Naive thymus-derived CD4-positive, alpha-beta T cell (primary cell): ENCODE measurements at regions not wholly inside any gene's neighbourhood (a gene's known extent, or its start where the extent isn't known, plus 50 kb on each side); places are given as distances from the start of the nearest gene placed in this dataset.

Source experiments
- ATAC-seq: fragments of 150-1000 bp; cut with Tn5 transposase; 2 replicates; pipeline ENCODE4 v1.10.0; 2021; ENCODE audit warnings: mild to moderate bottlenecking, moderate library complexity
- CTCF ChIA-PET: fragments of 350-600 bp; sonication (Branson Sonifier 250); formaldehyde crosslinking; loops from one replicate; lab custom pipeline; 2021; ENCODE audit warnings: antibody characterized with exemption; lab: Charles Lee
- POLR2A ChIA-PET: fragments of 350-600 bp; sonication (Branson Sonifier 250); formaldehyde crosslinking; loops from one replicate; lab custom pipeline; 2021; ENCODE audit warnings: antibody characterized with exemption, inconsistent platforms; lab: Charles Lee
- DNase-seq, 9 donors: peaks; one replicate each; pipeline versions ENCODE4 v3.0.0 to v3.0.0-alpha.2; 2020 to 2022; ENCODE audit warnings: mixed read lengths in 1 of 9
- H3K27ac ChIP-seq: one replicate; pipeline ENCODE4 v1.7.0; 2013; ENCODE audit warnings: mild to moderate bottlenecking, low read depth, low read length, moderate library complexity
- H3K27me3 ChIP-seq, 2 donors: one replicate each; pipeline ENCODE4 v1.7.0; 2013; ENCODE audit warnings: low read length in 2 of 2, mild to moderate bottlenecking in 2 of 2, moderate library complexity in 2 of 2; ENCODE audit not compliant: control insufficient read depth in 2 of 2, insufficient read depth in 2 of 2
- H3K36me3 ChIP-seq, 3 experiments: 1 replicate in 2 of 3; 2 replicates in 1 of 3; pipeline ENCODE4 v1.7.0; 2013; ENCODE audit warnings: low read length in 3 of 3, mild to moderate bottlenecking in 3 of 3, moderate library complexity in 1 of 3; ENCODE audit not compliant: insufficient read depth in 3 of 3, control insufficient read depth in 2 of 3
- H3K4me1 ChIP-seq, 2 donors: one replicate each; pipeline ENCODE4 v1.7.0; 2013; ENCODE audit warnings: low read length in 2 of 2, mild to moderate bottlenecking in 2 of 2, moderate library complexity in 1 of 2; ENCODE audit not compliant: control insufficient read depth in 2 of 2, insufficient read depth in 2 of 2
- H3K4me3 ChIP-seq: 2 replicates; pipeline ENCODE4 v1.7.0; 2013; ENCODE audit warnings: mild to moderate bottlenecking, low read length
- H3K9me3 ChIP-seq, 3 experiments: 1 replicate in 2 of 3; 2 replicates in 1 of 3; pipeline ENCODE4 v1.7.0; 2013; ENCODE audit warnings: low read length in 3 of 3; ENCODE audit not compliant: control insufficient read depth in 2 of 3
- H3K27ac Mint-ChIP-seq, 9 donors: one replicate each; pipeline ENCODE4 v1.8.0; 2020 to 2022; ENCODE audit warnings: mixed read lengths in 9 of 9, mild to moderate bottlenecking in 8 of 9, moderate library complexity in 5 of 9, inconsistent platforms in 2 of 9
- H3K27me3 Mint-ChIP-seq, 5 donors: one replicate each; pipeline ENCODE4 v1.8.0; 2021 to 2022; ENCODE audit warnings: mixed read lengths in 5 of 5, mild to moderate bottlenecking in 1 of 5
- H3K36me3 Mint-ChIP-seq, 5 donors: one replicate each; pipeline ENCODE4 v1.8.0; 2020 to 2022; ENCODE audit warnings: mixed read lengths in 5 of 5, mild to moderate bottlenecking in 3 of 5, inconsistent platforms in 1 of 5
- H3K4me1 Mint-ChIP-seq, 7 donors: one replicate each; pipeline ENCODE4 v1.8.0; 2020 to 2022; ENCODE audit warnings: mixed read lengths in 7 of 7, mild to moderate bottlenecking in 3 of 7, inconsistent platforms in 1 of 7
- H3K4me3 Mint-ChIP-seq, 10 donors: one replicate each; pipeline ENCODE4 v1.8.0; 2020 to 2022; ENCODE audit warnings: mild to moderate bottlenecking in 10 of 10, mixed read lengths in 10 of 10, moderate library complexity in 6 of 10, inconsistent platforms in 2 of 10
- H3K9me3 Mint-ChIP-seq, 11 donors: one replicate each; pipeline ENCODE4 v1.8.0; 2020 to 2022; ENCODE audit warnings: mixed read lengths in 11 of 11, mild to moderate bottlenecking in 4 of 11, inconsistent platforms in 1 of 11, moderate library complexity in 1 of 11
- intact Hi-C, 2 donors: fragments of 100-400 bp; cut with micrococcal nuclease; formaldehyde crosslinking; loops; one replicate each; pipeline ENCODE4 v1.15.1; 2023

DNA sequence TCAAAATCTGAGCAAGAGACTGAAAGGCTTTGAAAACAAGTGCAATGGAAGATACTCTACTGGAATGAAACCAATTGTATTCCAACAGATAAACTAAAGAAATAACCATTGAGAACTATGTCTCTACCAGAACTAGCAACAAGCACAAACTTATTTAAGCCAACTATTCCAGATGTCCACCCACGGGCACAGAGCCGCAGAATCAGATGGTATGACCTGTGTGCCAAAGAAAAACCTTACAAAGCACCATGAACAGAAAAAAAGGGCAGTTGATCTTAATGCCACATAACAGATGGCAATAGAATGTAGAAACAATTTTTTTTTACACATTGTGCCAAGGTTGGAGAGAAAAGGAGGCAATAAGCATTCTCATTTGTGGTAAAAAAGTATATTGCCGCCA lies 269.3 kb upstream of the ADGRL3 start:
- H3K4me3 Mint-ChIP-seq, result no peak overlapping the region
- intact Hi-C loops, result no loop called here
- POLR2A ChIA-PET, result no interaction called here
- Histone ChIP-seq H3K27me3 (no peaks in the 10 kb centered on the region), H3K4me3 (no peak overlapping the region), H3K4me1 (no peaks in the 10 kb centered on the region), H3K9me3 (no peaks in the 10 kb centered on the region), H3K27ac (no peak overlapping the region), H3K36me3 (no peaks in the 10 kb centered on the region)
- peaks cover 0 to 3% (median 0%) of the 10 kb centered on the region in 5 donors for H3K36me3 Mint-ChIP-seq
- peaks cover 2 to 13% (median 7%) of the 10 kb centered on the region in 11 donors for H3K9me3 Mint-ChIP-seq
- no peak for DNase-seq
- H3K27ac Mint-ChIP-seq, result no peak overlapping the region
- CTCF ChIA-PET, result no interaction called here
- no peaks in the 10 kb centered on the region for H3K27me3 Mint-ChIP-seq
- ATAC-seq, result no peak
- no peaks in the 10 kb centered on the region for H3K4me1 Mint-ChIP-seq

DNA sequence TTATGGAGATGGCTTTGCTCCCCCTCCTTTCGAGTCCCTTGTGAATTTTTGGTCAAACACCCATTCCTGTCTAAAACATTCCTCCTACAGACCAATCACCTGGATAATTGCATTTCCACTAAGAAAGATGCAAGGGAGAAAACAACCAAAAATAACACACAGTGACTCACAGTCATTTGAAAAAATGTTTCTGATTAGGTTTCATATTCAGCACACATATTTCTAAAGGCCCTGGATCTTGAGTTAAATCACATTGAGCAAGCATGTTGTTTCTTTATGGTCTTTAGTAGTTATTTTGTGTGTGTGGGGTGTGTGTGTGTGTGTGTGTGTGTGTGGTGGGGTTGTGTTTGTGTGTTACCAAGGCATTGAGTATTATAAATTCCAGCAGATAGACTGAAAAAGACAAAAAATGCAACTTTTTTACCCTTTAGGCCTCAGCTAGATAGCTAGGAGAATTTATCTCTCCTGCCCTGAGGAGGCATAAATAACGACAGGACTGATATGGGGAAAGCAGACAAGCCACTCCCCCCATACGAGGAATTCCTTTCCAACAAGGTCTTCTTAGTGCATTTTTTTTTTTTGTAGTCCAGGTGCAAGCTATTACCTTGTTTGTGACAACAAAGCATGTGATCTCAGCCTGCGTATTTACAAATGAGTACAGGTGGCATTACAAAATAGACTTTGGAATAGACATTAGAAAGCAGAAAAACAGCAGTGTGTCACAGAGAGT lies 265.4 kb upstream of the ADGRL3 start:
- H3K4me3 ChIP-seq, result no peak overlapping the region
- H3K36me3 ChIP-seq, result no peaks in the 10 kb centered on the region
- ChIA-PET CTCF (no interaction called here), POLR2A (no interaction called here)
- no peaks in the 10 kb centered on the region for H3K4me1 ChIP-seq
- no peaks in the 10 kb centered on the region for H3K27me3 ChIP-seq
- H3K36me3 Mint-ChIP-seq, result no peaks in the 10 kb centered on the region
- H3K9me3 ChIP-seq, result no peaks in the 10 kb centered on the region
- H3K4me1 Mint-ChIP-seq, result no peaks in the 10 kb centered on the region
- H3K27me3 Mint-ChIP-seq, result no peaks in the 10 kb centered on the region
- no peak overlapping the region for H3K27ac Mint-ChIP-seq
- DNase-seq (no peak), ATAC-seq (no peak)
- no peak overlapping the region for H3K4me3 Mint-ChIP-seq
- intact Hi-C loops, result no loop called here
- H3K9me3 Mint-ChIP-seq, result peaks cover 0 to 10% (median 4%) of the 10 kb centered on the region in 11 donors
- no peak overlapping the region for H3K27ac ChIP-seq

DNA sequence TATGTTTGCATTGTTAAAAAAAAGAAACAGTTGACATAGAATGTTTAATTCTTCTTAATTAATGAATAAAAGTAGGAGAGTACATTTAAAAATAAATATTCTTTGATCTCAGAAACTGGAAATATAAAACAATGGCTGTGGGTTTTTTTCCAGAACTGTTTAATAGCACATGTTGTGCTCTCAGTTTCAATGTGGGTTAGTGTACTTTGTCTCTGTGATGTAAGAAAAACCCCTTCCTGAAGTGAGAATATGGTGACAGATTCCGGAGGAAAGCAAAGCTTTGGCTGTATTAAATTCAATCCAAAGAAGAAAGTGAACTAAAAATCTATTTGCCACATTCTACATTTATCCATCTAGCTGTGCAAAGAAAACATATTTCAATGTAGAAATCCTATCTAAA lies 261.9 kb upstream of the ADGRL3 start:
- ATAC-seq (no peak), DNase-seq (no peak)
- Mint-ChIP-seq H3K27ac (no peak overlapping the region), H3K4me3 (no peak overlapping the region), H3K4me1 (no peaks in the 10 kb centered on the region), H3K27me3 (no peaks in the 10 kb centered on the region), H3K9me3 (peaks cover 0 to 12% (median 3%) of the 10 kb centered on the region in 11 donors), H3K36me3 (no peaks in the 10 kb centered on the region)
- Histone ChIP-seq H3K36me3 (no peaks in the 10 kb centered on the region), H3K27ac (no peak overlapping the region), H3K27me3 (no peaks in the 10 kb centered on the region), H3K9me3 (no peaks in the 10 kb centered on the region), H3K4me3 (no peak overlapping the region), H3K4me1 (no peaks in the 10 kb centered on the region)
- ChIA-PET POLR2A (no interaction called here), CTCF (no interaction called here)
- intact Hi-C loops, result no loop called here

DNA sequence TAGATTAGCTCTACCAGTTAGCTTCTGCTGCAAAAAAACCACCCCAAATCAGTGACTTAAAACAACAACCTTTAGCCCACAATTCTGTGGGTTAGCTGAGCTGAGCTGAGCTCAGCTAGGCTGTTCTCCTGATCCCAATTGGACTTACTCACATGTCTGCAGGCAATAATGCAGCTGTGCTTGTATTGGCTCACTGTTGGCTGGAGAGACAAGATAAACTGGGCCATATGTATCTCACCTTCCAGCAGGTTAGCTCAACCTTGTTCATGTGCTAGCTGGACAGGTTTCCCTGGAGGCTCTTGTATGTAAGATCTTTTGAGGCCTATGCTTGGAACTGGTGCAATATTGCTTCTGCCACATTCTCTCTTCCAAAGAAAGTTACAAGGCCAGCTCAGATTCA lies 261.5 kb upstream of the ADGRL3 start:
- DNase-seq, result no peak
- H3K36me3 ChIP-seq, result no peaks in the 10 kb centered on the region
- ATAC-seq, result no peak
- no peaks in the 10 kb centered on the region for H3K4me1 ChIP-seq
- ChIA-PET POLR2A (no interaction called here), CTCF (no interaction called here)
- no peak overlapping the region for H3K27ac ChIP-seq
- no peaks in the 10 kb centered on the region for H3K27me3 ChIP-seq
- Mint-ChIP-seq H3K27me3 (no peaks in the 10 kb centered on the region), H3K4me1 (no peaks in the 10 kb centered on the region), H3K9me3 (peaks cover 0 to 12% (median 3%) of the 10 kb centered on the region in 11 donors), H3K27ac (no peak overlapping the region), H3K36me3 (no peaks in the 10 kb centered on the region), H3K4me3 (no peak overlapping the region)
- H3K4me3 ChIP-seq, result no peak overlapping the region
- intact Hi-C loops, result no loop called here
- no peaks in the 10 kb centered on the region for H3K9me3 ChIP-seq

DNA sequence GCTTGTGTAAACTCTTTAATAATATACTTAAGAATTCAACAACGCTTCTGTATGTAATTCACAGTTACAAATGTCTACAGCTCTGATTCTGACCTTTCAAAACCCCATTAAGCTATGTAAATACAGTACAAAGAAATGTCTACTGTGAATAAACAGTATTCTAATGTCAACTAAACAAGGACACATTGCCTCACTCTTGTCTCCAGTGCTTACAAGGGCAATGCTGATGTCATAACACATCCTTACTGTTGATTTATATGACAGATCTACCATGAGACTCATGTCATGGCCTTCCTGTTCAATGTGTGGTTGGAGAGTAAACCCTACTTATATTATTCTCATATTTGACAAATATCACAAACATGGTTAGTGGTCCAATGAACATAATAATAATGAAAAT lies 256.1 kb upstream of the ADGRL3 start:
- ATAC-seq (no peak), DNase-seq (no peak)
- H3K4me1 ChIP-seq, result no peaks in the 10 kb centered on the region
- no peak overlapping the region for H3K4me3 Mint-ChIP-seq
- no peak overlapping the region for H3K4me3 ChIP-seq
- no peaks in the 10 kb centered on the region for H3K4me1 Mint-ChIP-seq
- no peaks in the 10 kb centered on the region for H3K27me3 Mint-ChIP-seq
- intact Hi-C loops, result no loop called here
- no peak overlapping the region for H3K27ac ChIP-seq
- H3K9me3 Mint-ChIP-seq, result peaks cover 0 to 22% (median 6%) of the 10 kb centered on the region in 11 donors
- H3K9me3 ChIP-seq, result no peaks in the 10 kb centered on the region
- H3K27me3 ChIP-seq, result no peaks in the 10 kb centered on the region
- ChIA-PET POLR2A (no interaction called here), CTCF (no interaction called here)
- H3K36me3 Mint-ChIP-seq, result peaks cover 0 to 7% (median 0%) of the 10 kb centered on the region in 5 donors
- no peaks in the 10 kb centered on the region for H3K36me3 ChIP-seq
- no peak overlapping the region for H3K27ac Mint-ChIP-seq

DNA sequence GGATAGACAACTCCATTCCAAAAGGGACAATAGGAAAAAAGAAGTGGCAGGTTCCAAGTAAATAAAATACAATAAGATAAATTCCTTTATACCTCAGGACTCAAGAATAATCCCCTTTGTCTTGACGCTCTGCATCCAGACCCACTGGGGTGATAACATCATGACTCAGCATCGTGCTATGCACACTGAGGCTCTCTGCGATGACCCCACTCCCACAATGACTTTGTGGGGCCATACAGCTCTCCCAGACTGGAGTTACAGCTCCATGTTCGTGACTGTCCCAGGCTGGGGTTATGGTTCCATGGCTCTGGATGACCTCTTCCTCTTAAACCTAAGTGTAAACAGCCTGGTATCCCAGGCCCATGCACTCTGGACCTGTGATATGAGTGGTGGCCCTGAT lies 254.5 kb upstream of the ADGRL3 start:
- POLR2A ChIA-PET, result no interaction called here
- Histone ChIP-seq H3K9me3 (no peaks in the 10 kb centered on the region), H3K27me3 (no peaks in the 10 kb centered on the region), H3K4me1 (no peaks in the 10 kb centered on the region), H3K36me3 (no peaks in the 10 kb centered on the region), H3K27ac (no peak overlapping the region), H3K4me3 (no peak overlapping the region)
- DNase-seq (no peak), ATAC-seq (no peak)
- H3K9me3 Mint-ChIP-seq, result peaks cover 0 to 23% (median 6%) of the 10 kb centered on the region in 11 donors
- intact Hi-C loops, result no loop called here
- no peaks in the 10 kb centered on the region for H3K4me1 Mint-ChIP-seq
- no peaks in the 10 kb centered on the region for H3K27me3 Mint-ChIP-seq
- CTCF ChIA-PET, result no interaction called here
- H3K36me3 Mint-ChIP-seq, result peaks cover 0 to 7% (median 0%) of the 10 kb centered on the region in 5 donors
- H3K4me3 Mint-ChIP-seq, result no peak overlapping the region
- no peak overlapping the region for H3K27ac Mint-ChIP-seq

DNA sequence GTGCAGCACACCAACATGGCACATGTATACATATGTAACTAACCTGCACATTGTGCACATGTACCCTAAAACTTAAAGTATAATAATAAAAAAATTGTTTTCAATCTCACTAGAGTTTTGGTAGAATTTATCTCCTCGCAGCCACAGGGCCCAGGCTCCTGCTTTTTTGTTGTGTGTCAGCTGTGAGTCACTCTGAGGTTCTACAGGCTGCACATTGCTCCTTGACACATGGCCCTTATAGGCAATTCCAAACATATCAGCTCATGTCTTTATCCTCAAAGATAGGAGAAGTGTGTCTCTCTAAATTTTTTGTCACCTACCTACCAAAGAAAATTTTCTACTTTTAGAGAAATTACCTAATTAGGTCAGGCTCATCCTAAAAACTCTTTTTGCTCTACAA lies 252.1 kb upstream of the ADGRL3 start:
- DNase-seq (no peak), ATAC-seq (no peak)
- peaks cover 0 to 7% (median 0%) of the 10 kb centered on the region in 5 donors for H3K36me3 Mint-ChIP-seq
- ChIA-PET POLR2A (no interaction called here), CTCF (no interaction called here)
- intact Hi-C loops, result no loop called here
- Histone ChIP-seq H3K9me3 (no peaks in the 10 kb centered on the region), H3K36me3 (no peaks in the 10 kb centered on the region), H3K4me1 (no peaks in the 10 kb centered on the region), H3K27ac (no peak overlapping the region), H3K27me3 (no peaks in the 10 kb centered on the region), H3K4me3 (no peak overlapping the region)
- H3K27me3 Mint-ChIP-seq, result no peaks in the 10 kb centered on the region
- no peaks in the 10 kb centered on the region for H3K4me1 Mint-ChIP-seq
- H3K27ac Mint-ChIP-seq, result no peak overlapping the region
- peaks cover 0 to 16% (median 7%) of the 10 kb centered on the region in 11 donors for H3K9me3 Mint-ChIP-seq
- no peak overlapping the region for H3K4me3 Mint-ChIP-seq
